ENCODE measurements at regions not wholly inside any gene's neighbourhood (a gene's known extent, or its start where the extent isn't known, plus 50 kb on each side); places are given as distances from the start of the nearest gene placed in this dataset.

- H3K9me3 Mint-ChIP-seq, result peaks cover 6% of the 10 kb centered on the region; the same call in 2 of the 3 replicates
Measured at GRCh38 chr14:84750284-84750683, 779.7 kb upstream of the FLRT2 start.

More at GRCh38 chr14:84750284-84750683, 779.7 kb upstream of the FLRT2 start:
- H3K4me2 ChIP-seq, result no peak overlapping the region
- TF ChIP-seq ETS1 (IDR thresholded peaks at IDR 0.05) (no peak), STAT1 (IDR thresholded peaks at IDR 0.05; ENCODE audit: unreplicated experiment) (no peak), ZNF462 (CRISPR knock-in tag; IDR thresholded peaks at IDR 0.05) (no peak), ZNF114 (CRISPR knock-in tag; IDR thresholded peaks at IDR 0.05) (no peak), REST (IDR thresholded peaks at IDR 0.05; ENCODE audit: unreplicated experiment) (no peak), POLR2AphosphoS5 (IDR thresholded peaks at IDR 0.05; ENCODE audit: low read depth) (no peak), JUNB (IDR thresholded peaks at IDR 0.05; ENCODE audit: unreplicated experiment) (no peak), NANOG (IDR thresholded peaks at IDR 0.05; ENCODE audit: borderline replicate concordance) (no peak)
- no peaks in the 10 kb centered on the region for H4K20me1 ChIP-seq (replicated peaks; ENCODE audit: insufficient read depth)
- H3K4me1 ChIP-seq (ENCODE audit: insufficient read depth), result peaks cover 12% of the 10 kb centered on the region; the same call in 1 of the 2 replicates
- no peak overlapping the region for H3K4me3 Mint-ChIP-seq
- H3K36me3 ChIP-seq (ENCODE audit: insufficient read depth), result no peaks in the 10 kb centered on the region
- H3K27me3 Mint-ChIP-seq (ENCODE audit: insufficient read depth, low read depth, poor library complexity), result no peaks in the 10 kb centered on the region
- no peaks in the 10 kb centered on the region for H3K27me3 ChIP-seq (ENCODE audit: insufficient read depth)
- H3K27ac Mint-ChIP-seq, result 0 out of 2 replicates have a peak overlapping the region, but pooled peaks have one; percentile 27
- no peaks in the 10 kb centered on the region for H3F3A ChIP-seq (replicated peaks; ENCODE audit: low read depth)
- no peaks in the 10 kb centered on the region for H3K79me2 ChIP-seq (replicated peaks; ENCODE audit: insufficient read depth)
- H2AFZ ChIP-seq, result no peak overlapping the region
- no peak overlapping the region for H3K4me3 ChIP-seq
- H3K9me2 ChIP-seq (ENCODE audit: insufficient read depth), result no peaks in the 10 kb centered on the region
- H3K4me1 Mint-ChIP-seq, result peaks cover 23% of the 10 kb centered on the region; the same call in 2 of the 3 replicates
- ATAC-seq (no peak), DNase-seq (ENCODE audit: low spot score) (no peak)
- peaks cover 4% of the 10 kb centered on the region; the same call in 1 of the 3 replicates for H3K36me3 Mint-ChIP-seq (ENCODE audit: low read depth)
- H3K27ac ChIP-seq (ENCODE audit: low read depth), result no peak overlapping the region

Measured in GM23338 (cell line).